Esophagus squamous epithelium (tissue), 5 donors: ENCODE measurements at regions not wholly inside any gene's neighbourhood (a gene's known extent, or its start where the extent isn't known, plus 50 kb on each side); places are given as distances from the start of the nearest gene placed in this dataset.
"Not testable (repeated sequence)": the region's sequence is repeated elsewhere in the genome, so short reads cannot be mapped to it uniquely, and the experiment has no call there.

Experiments used
- DNase-seq: peaks from one replicate; lab custom pipeline; 2025; lab: John Stamatoyannopoulos, UW
- H3K27ac ChIP-seq, 4 donors: fragments of 200-600 bp; sonication (generic); one replicate each; pipeline ENCODE4 v1.5.1; 2016 to 2019; ENCODE audit warnings: mild to moderate bottlenecking in 1 of 4
- H3K27me3 ChIP-seq, 4 donors: fragments of 200-600 bp; sonication (generic); 1 replicate in 3 of 4; 2 replicates in 1 of 4; pipeline versions ENCODE4 v1.5.1 to v1.6.0; 2017 to 2021; ENCODE audit warnings: antibody characterized with exemption in 1 of 4
- H3K36me3 ChIP-seq, 3 donors: fragments of 200-600 bp; sonication (generic); one replicate each; pipeline ENCODE4 v1.5.1; 2016 to 2019
- H3K4me1 ChIP-seq, 3 donors: fragments of 200-600 bp; sonication (generic); one replicate each; pipeline ENCODE4 v1.5.1; 2017 to 2019
- H3K4me3 ChIP-seq, 4 donors: fragments of 200-600 bp; sonication (generic); 1 replicate in 3 of 4; 2 replicates in 1 of 4; pipeline ENCODE4 v1.5.1; 2016 to 2019; ENCODE audit warnings: mild to moderate bottlenecking in 2 of 4, moderate library complexity in 1 of 4
- H3K9me3 ChIP-seq, 3 donors: fragments of 200-600 bp; sonication (generic); one replicate each; pipeline ENCODE4 v1.5.1; 2016 to 2019
- CTCF ChIP-seq, 6 experiments: fragments of 450-650 bp in 4 of 6; fragments of 200-600 bp in 2 of 6; sonication (generic) in 2 of 6; IDR thresholded peaks; one replicate each; pipeline ENCODE4 v1.5.1; 2016 to 2019; ENCODE audit warnings: antibody characterized with exemption in 6 of 6, mild to moderate bottlenecking in 4 of 6, moderate library complexity in 4 of 6
- POLR2A ChIP-seq, 4 donors: fragments of 450-650 bp; IDR thresholded peaks; one replicate each; pipeline ENCODE4 v1.6.1; 2017; ENCODE audit warnings: antibody characterized with exemption in 4 of 4, mild to moderate bottlenecking in 4 of 4, moderate library complexity in 3 of 4
- WGBS, 2 donors: methylation state at CpG; one replicate each; pipeline ENCODE4 v1.1.5; 2018; 5-methylcytosine and 5-hydroxymethylcytosine counted together
- intact Hi-C: fragments of 100-400 bp; cut with DNase I; formaldehyde crosslinking; loops from one replicate; pipeline ENCODE4 v1.15.0; 2022
- donor health status: DM: yes; HTN: yes; CAD: no.

- intact Hi-C loops = no loop called here
- Histone ChIP-seq H3K36me3 (no peaks in the 10 kb centered on the region), H3K4me1 (no peaks in the 10 kb centered on the region), H3K27ac (no peak overlapping the region), H3K27me3 (no peaks in the 10 kb centered on the region), H3K9me3 (no peaks in the 10 kb centered on the region), H3K4me3 (no peak overlapping the region)
- TF ChIP-seq CTCF (IDR thresholded peaks at IDR 0.05) = no peak
- TF ChIP-seq POLR2A (IDR thresholded peaks at IDR 0.05) = no peak
- DNase-seq = no peak
- WGBS, 2 donors = 71 to 78% methylated on average over 5 of the region's 6 CpGs
These were observed 798.4 kb upstream of the GRM7 start for GRCh38 chr3:6062261-6063187.

GRCh38 chr3:6066397-6066796, 794.5 kb upstream of the GRM7 start:
- Histone ChIP-seq H3K4me3 (no peak overlapping the region), H3K36me3 (no peaks in the 10 kb centered on the region), H3K4me1 (no peaks in the 10 kb centered on the region), H3K9me3 (peaks cover 0 to 5% (median 0%) of the 10 kb centered on the region in 3 donors), H3K27me3 (no peaks in the 10 kb centered on the region), H3K27ac (no peak overlapping the region)
- TF ChIP-seq CTCF (IDR thresholded peaks at IDR 0.05) = no peak
- TF ChIP-seq POLR2A (IDR thresholded peaks at IDR 0.05) = no peak
- intact Hi-C loops = no loop called here
- DNase-seq = no peak
- WGBS, 2 donors = 50 to 56% methylated on average over 1 to 2 of the region's 2 CpGs

GRCh38 chr3:6066868-6067578, 793.9 kb upstream of the GRM7 start:
- H3K4me1 ChIP-seq, DNase-seq, H3K36me3 ChIP-seq, H3K9me3 ChIP-seq, H3K27ac ChIP-seq, H3K4me3 ChIP-seq, H3K27me3 ChIP-seq, intact Hi-C loops: not testable (repeated sequence)
- WGBS, 2 donors = 59 to 72% methylated on average over 15 to 17 of the region's 17 CpGs

GRCh38 chr3:6074952-6075351, 786.0 kb upstream of the GRM7 start:
- intact Hi-C loops = no loop called here
- no peaks in the 10 kb centered on the region for H3K9me3 ChIP-seq
- H3K36me3 ChIP-seq = no peaks in the 10 kb centered on the region
- TF ChIP-seq POLR2A (IDR thresholded peaks at IDR 0.05) = no peak
- no peak for TF ChIP-seq CTCF (IDR thresholded peaks at IDR 0.05)
- no peak for DNase-seq
- H3K4me1 ChIP-seq = no peaks in the 10 kb centered on the region
- no peak overlapping the region for H3K4me3 ChIP-seq
- H3K27ac ChIP-seq = no peak overlapping the region
- H3K27me3 ChIP-seq = no peaks in the 10 kb centered on the region
- WGBS, 2 donors = 27 to 35% methylated on average over 2 of the region's 2 CpGs

GRCh38 chr3:6078436-6078835, 782.5 kb upstream of the GRM7 start:
- Histone ChIP-seq H3K9me3 (no peaks in the 10 kb centered on the region), H3K36me3 (no peaks in the 10 kb centered on the region), H3K4me1 (no peaks in the 10 kb centered on the region), H3K27me3 (no peaks in the 10 kb centered on the region), H3K27ac (no peak overlapping the region), H3K4me3 (no peak overlapping the region)
- TF ChIP-seq POLR2A (IDR thresholded peaks at IDR 0.05) (no peak), CTCF (IDR thresholded peaks at IDR 0.05) (no peak)
- DNase-seq = no peak
- 30 to 32% methylated on average over 4 of the region's 4 CpGs for WGBS, 2 donors
- intact Hi-C loops = no loop called here
